ENCODE measurements at regions not wholly inside any gene's neighbourhood (a gene's known extent, or its start where the extent isn't known, plus 50 kb on each side); places are given as distances from the start of the nearest gene placed in this dataset.

GRCh38 chr4:17170131-17170530 is 271.7 kb upstream of the LDB2 start:
- Mint-ChIP-seq H3K4me3 (no peak overlapping the region), H3K9me3 (no peaks in the 10 kb centered on the region), H3K36me3 (ENCODE audit: insufficient read depth) (no peaks in the 10 kb centered on the region), H3K4me1 (no peaks in the 10 kb centered on the region), H3K27ac (ENCODE audit: low read depth) (no peak overlapping the region), H3K27me3 (peaks cover 23% of the 10 kb centered on the region)
- DNase-seq (ENCODE audit: low spot score in 2 of 2) = no peak
- no peak for ATAC-seq (replicated peaks; ENCODE audit: extremely low read depth, poor library complexity, severe bottlenecking)

- Mint-ChIP-seq H3K4me3 (no peak overlapping the region), H3K4me1 (no peaks in the 10 kb centered on the region), H3K27ac (ENCODE audit: low read depth) (no peak overlapping the region), H3K9me3 (no peaks in the 10 kb centered on the region), H3K36me3 (ENCODE audit: insufficient read depth) (no peaks in the 10 kb centered on the region), H3K27me3 (peaks cover 23% of the 10 kb centered on the region)
- DNase-seq (ENCODE audit: low spot score in 2 of 2) (no peak), ATAC-seq (replicated peaks; ENCODE audit: extremely low read depth, poor library complexity, severe bottlenecking) (no peak)
Observed at GRCh38 chr4:17169699-17170098, 271.3 kb upstream of the LDB2 start.

- Mint-ChIP-seq H3K27me3 (peaks cover 35% of the 10 kb centered on the region), H3K4me3 (no peak overlapping the region), H3K36me3 (ENCODE audit: insufficient read depth) (no peaks in the 10 kb centered on the region), H3K27ac (ENCODE audit: low read depth) (no peak overlapping the region), H3K9me3 (peaks cover 6% of the 10 kb centered on the region), H3K4me1 (no peaks in the 10 kb centered on the region)
- DNase-seq (ENCODE audit: low spot score in 2 of 2) = no peak
- no peak for ATAC-seq (replicated peaks; ENCODE audit: extremely low read depth, poor library complexity, severe bottlenecking)
Observed at GRCh38 chr4:17168571-17168970, 270.1 kb upstream of the LDB2 start.

- Mint-ChIP-seq H3K4me3 (no peak overlapping the region), H3K36me3 (ENCODE audit: insufficient read depth) (no peaks in the 10 kb centered on the region), H3K27ac (ENCODE audit: low read depth) (no peak overlapping the region), H3K27me3 (peaks cover 35% of the 10 kb centered on the region), H3K9me3 (peaks cover 14% of the 10 kb centered on the region), H3K4me1 (no peaks in the 10 kb centered on the region)
- ATAC-seq (replicated peaks; ENCODE audit: extremely low read depth, poor library complexity, severe bottlenecking) (no peak), DNase-seq (ENCODE audit: low spot score in 2 of 2) (no peak)
Observed at GRCh38 chr4:17166954-17167353, 268.5 kb upstream of the LDB2 start.

- DNase-seq (ENCODE audit: low spot score in 2 of 2) = no peak
- Mint-ChIP-seq H3K27ac (ENCODE audit: low read depth) (no peak overlapping the region), H3K9me3 (peaks cover 30% of the 10 kb centered on the region), H3K4me1 (no peaks in the 10 kb centered on the region), H3K27me3 (peaks cover 35% of the 10 kb centered on the region), H3K36me3 (ENCODE audit: insufficient read depth) (no peaks in the 10 kb centered on the region), H3K4me3 (no peak overlapping the region)
- ATAC-seq (replicated peaks; ENCODE audit: extremely low read depth, poor library complexity, severe bottlenecking) = no peak
Observed at GRCh38 chr4:17165286-17165685, 266.8 kb upstream of the LDB2 start.

GRCh38 chr4:17164666-17165065 is 266.2 kb upstream of the LDB2 start:
- peaks cover 35% of the 10 kb centered on the region for H3K27me3 Mint-ChIP-seq
- H3K36me3 Mint-ChIP-seq (ENCODE audit: insufficient read depth) = no peaks in the 10 kb centered on the region
- H3K27ac Mint-ChIP-seq (ENCODE audit: low read depth) = no peak overlapping the region
- no peaks in the 10 kb centered on the region for H3K4me1 Mint-ChIP-seq
- DNase-seq (ENCODE audit: low spot score in 2 of 2) (no peak), ATAC-seq (replicated peaks; ENCODE audit: extremely low read depth, poor library complexity, severe bottlenecking) (no peak)
- H3K4me3 Mint-ChIP-seq = no peak overlapping the region
- peaks cover 30% of the 10 kb centered on the region for H3K9me3 Mint-ChIP-seq

- peaks cover 30% of the 10 kb centered on the region for H3K9me3 Mint-ChIP-seq
- H3K27ac Mint-ChIP-seq (ENCODE audit: low read depth) = no peak overlapping the region
- H3K4me1 Mint-ChIP-seq = no peaks in the 10 kb centered on the region
- H3K36me3 Mint-ChIP-seq (ENCODE audit: insufficient read depth) = no peaks in the 10 kb centered on the region
- DNase-seq (ENCODE audit: low spot score in 2 of 2) = no peak
- peaks cover 26% of the 10 kb centered on the region for H3K27me3 Mint-ChIP-seq
- ATAC-seq (replicated peaks; ENCODE audit: extremely low read depth, poor library complexity, severe bottlenecking) = no peak
- no peak overlapping the region for H3K4me3 Mint-ChIP-seq
Observed at GRCh38 chr4:17163156-17163771, 264.8 kb upstream of the LDB2 start.

GRCh38 chr4:17157304-17157703 is 258.9 kb upstream of the LDB2 start:
- DNase-seq (ENCODE audit: low spot score in 2 of 2) (no peak), ATAC-seq (replicated peaks; ENCODE audit: extremely low read depth, poor library complexity, severe bottlenecking) (no peak)
- no peaks in the 10 kb centered on the region for H3K27me3 Mint-ChIP-seq
- H3K4me1 Mint-ChIP-seq = no peaks in the 10 kb centered on the region
- H3K9me3 Mint-ChIP-seq = peaks cover 19% of the 10 kb centered on the region
- H3K27ac Mint-ChIP-seq (ENCODE audit: low read depth) = no peak overlapping the region
- H3K4me3 Mint-ChIP-seq = no peak overlapping the region
- H3K36me3 Mint-ChIP-seq (ENCODE audit: insufficient read depth) = no peaks in the 10 kb centered on the region

GRCh38 chr4:17155486-17155885 is 257.0 kb upstream of the LDB2 start:
- DNase-seq (ENCODE audit: low spot score in 2 of 2) = no peak
- Mint-ChIP-seq H3K27ac (ENCODE audit: low read depth) (no peak overlapping the region), H3K27me3 (no peaks in the 10 kb centered on the region), H3K4me3 (no peak overlapping the region), H3K4me1 (no peaks in the 10 kb centered on the region), H3K9me3 (peaks cover under 1% of the 10 kb centered on the region), H3K36me3 (ENCODE audit: insufficient read depth) (no peaks in the 10 kb centered on the region)
- no peak for ATAC-seq (replicated peaks; ENCODE audit: extremely low read depth, poor library complexity, severe bottlenecking)

- no peak for DNase-seq (ENCODE audit: low spot score in 2 of 2)
- no peak for ATAC-seq (replicated peaks; ENCODE audit: extremely low read depth, poor library complexity, severe bottlenecking)
- Mint-ChIP-seq H3K9me3 (no peaks in the 10 kb centered on the region), H3K36me3 (ENCODE audit: insufficient read depth) (no peaks in the 10 kb centered on the region), H3K4me1 (no peaks in the 10 kb centered on the region), H3K27me3 (no peaks in the 10 kb centered on the region), H3K4me3 (no peak overlapping the region), H3K27ac (ENCODE audit: low read depth) (no peak overlapping the region)
Observed at GRCh38 chr4:17153572-17153971, 255.1 kb upstream of the LDB2 start.

GRCh38 chr4:17152941-17153540 is 254.6 kb upstream of the LDB2 start:
- no peak overlapping the region for H3K4me3 Mint-ChIP-seq
- H3K9me3 Mint-ChIP-seq = no peaks in the 10 kb centered on the region
- no peak overlapping the region for H3K27ac Mint-ChIP-seq (ENCODE audit: low read depth)
- H3K4me1 Mint-ChIP-seq = no peaks in the 10 kb centered on the region
- no peaks in the 10 kb centered on the region for H3K27me3 Mint-ChIP-seq
- no peaks in the 10 kb centered on the region for H3K36me3 Mint-ChIP-seq (ENCODE audit: insufficient read depth)
- DNase-seq (ENCODE audit: low spot score in 2 of 2) (no peak), ATAC-seq (replicated peaks; ENCODE audit: extremely low read depth, poor library complexity, severe bottlenecking) (no peak)

GRCh38 chr4:17142232-17142711 is 243.8 kb upstream of the LDB2 start:
- H3K36me3 Mint-ChIP-seq (ENCODE audit: insufficient read depth) = no peaks in the 10 kb centered on the region
- no peak overlapping the region for H3K27ac Mint-ChIP-seq (ENCODE audit: low read depth)
- no peak overlapping the region for H3K4me3 Mint-ChIP-seq
- no peaks in the 10 kb centered on the region for H3K4me1 Mint-ChIP-seq
- peaks cover 14% of the 10 kb centered on the region for H3K9me3 Mint-ChIP-seq
- no peaks in the 10 kb centered on the region for H3K27me3 Mint-ChIP-seq
- no peak for DNase-seq (ENCODE audit: low spot score in 2 of 2)
- ATAC-seq (replicated peaks; ENCODE audit: extremely low read depth, poor library complexity, severe bottlenecking) = no peak

GRCh38 chr4:17138847-17139246 is 240.4 kb upstream of the LDB2 start:
- peaks cover 20% of the 10 kb centered on the region for H3K9me3 Mint-ChIP-seq
- H3K4me1 Mint-ChIP-seq = no peaks in the 10 kb centered on the region
- H3K27me3 Mint-ChIP-seq = peaks cover 19% of the 10 kb centered on the region
- DNase-seq (ENCODE audit: low spot score in 2 of 2) (no peak), ATAC-seq (replicated peaks; ENCODE audit: extremely low read depth, poor library complexity, severe bottlenecking) (no peak)
- H3K27ac Mint-ChIP-seq (ENCODE audit: low read depth) = no peak overlapping the region
- no peak overlapping the region for H3K4me3 Mint-ChIP-seq
- H3K36me3 Mint-ChIP-seq (ENCODE audit: insufficient read depth) = no peaks in the 10 kb centered on the region

All from central memory CD8-positive, alpha-beta T cell (primary cell).